Liver (tissue), 8 donors: ENCODE measurements at regions not wholly inside any gene's neighbourhood (a gene's known extent, or its start where the extent isn't known, plus 50 kb on each side); places are given as distances from the start of the nearest gene placed in this dataset.

Experiments
- DNase-seq: peaks from one replicate; pipeline ENCODE4 v3.0.0-alpha.2; 2017; ENCODE audit warnings: low spot score
- H3K27ac ChIP-seq, 2 donors: one replicate each; pipeline ENCODE4 v1.7.0; 2013; ENCODE audit warnings: inconsistent platforms in 2 of 2, low read length in 2 of 2, control low read depth in 1 of 2, low read depth in 1 of 2, mild to moderate bottlenecking in 1 of 2
- H3K27me3 ChIP-seq, 4 donors: one replicate each; pipeline versions ENCODE4 v1.6.1 to v1.7.0; 2013; ENCODE audit warnings: low read length in 3 of 4, inconsistent platforms in 1 of 4, mild to moderate bottlenecking in 1 of 4, moderate library complexity in 1 of 4; ENCODE audit not compliant: control insufficient read depth in 4 of 4, insufficient read depth in 4 of 4
- H3K36me3 ChIP-seq, 4 donors: one replicate each; pipeline versions ENCODE4 v1.6.1 to v1.7.0; 2013; ENCODE audit warnings: low read length in 3 of 4, mild to moderate bottlenecking in 3 of 4, low read depth in 1 of 4, moderate library complexity in 1 of 4; ENCODE audit not compliant: control insufficient read depth in 4 of 4, insufficient read depth in 3 of 4
- H3K4me1 ChIP-seq, 4 donors: one replicate each; pipeline versions ENCODE4 v1.6.1 to v1.7.0; 2013; ENCODE audit warnings: low read length in 3 of 4, mild to moderate bottlenecking in 3 of 4, moderate library complexity in 1 of 4; ENCODE audit not compliant: control insufficient read depth in 4 of 4, insufficient read depth in 4 of 4
- H3K4me3 ChIP-seq, 3 donors: one replicate each; pipeline versions ENCODE4 v1.6.1 to v1.7.0; 2013; ENCODE audit warnings: low read length in 3 of 3, control low read depth in 1 of 3, low read depth in 1 of 3, mild to moderate bottlenecking in 1 of 3
- H3K9ac ChIP-seq, 2 donors: one replicate each; pipeline ENCODE4 v1.7.0; 2013; ENCODE audit warnings: low read length in 2 of 2, mild to moderate bottlenecking in 2 of 2, moderate library complexity in 2 of 2, control low read depth in 1 of 2, low read depth in 1 of 2
- H3K9me3 ChIP-seq, 4 donors: one replicate each; pipeline versions ENCODE4 v1.6.1 to v1.7.0; 2013; ENCODE audit warnings: low read length in 3 of 4; ENCODE audit not compliant: control insufficient read depth in 4 of 4
- EGR1 ChIP-seq, 2 donors: IDR thresholded peaks; 2 replicates each; pipeline ENCODE4 v1.6.1; 2016 to 2018; ENCODE audit warnings: antibody characterized with exemption in 2 of 2, low read depth in 2 of 2
- FOXA1 ChIP-seq: IDR thresholded peaks from 2 replicates; pipeline ENCODE4 v1.6.1; 2016; ENCODE audit warnings: antibody characterized with exemption
- FOXA2 ChIP-seq: IDR thresholded peaks from 2 replicates; pipeline ENCODE4 v1.6.1; 2016; ENCODE audit warnings: antibody characterized with exemption
- GABPA ChIP-seq, 2 donors: IDR thresholded peaks in 1 of 2; conservative IDR thresholded peaks in 1 of 2; 2 replicates each; pipeline ENCODE4 v1.6.1; 2016; ENCODE audit warnings: antibody characterized with exemption in 2 of 2, mild to moderate bottlenecking in 1 of 2, moderate library complexity in 1 of 2
- HNF4A ChIP-seq, 2 donors: conservative IDR thresholded peaks; 2 replicates each; pipeline ENCODE4 v1.6.1; 2016; ENCODE audit warnings: antibody characterized with exemption in 2 of 2, mild to moderate bottlenecking in 2 of 2
- HNF4G ChIP-seq: IDR thresholded peaks from 2 replicates; pipeline ENCODE4 v1.6.1; 2016; ENCODE audit warnings: antibody characterized with exemption
- JUND ChIP-seq, 2 donors: IDR thresholded peaks; 2 replicates each; pipeline ENCODE4 v1.6.1; 2016; ENCODE audit warnings: antibody characterized with exemption in 2 of 2
- MAX ChIP-seq: IDR thresholded peaks from 2 replicates; pipeline ENCODE4 v1.6.1; 2016; ENCODE audit warnings: antibody characterized with exemption
- NR2F2 ChIP-seq: IDR thresholded peaks from 2 replicates; pipeline ENCODE4 v1.6.1; 2016; ENCODE audit warnings: antibody characterized with exemption
- RAD21 ChIP-seq, 2 donors: IDR thresholded peaks; 2 replicates each; pipeline ENCODE4 v1.6.1; 2016; ENCODE audit warnings: antibody characterized with exemption in 2 of 2, mild to moderate bottlenecking in 2 of 2
- REST ChIP-seq: IDR thresholded peaks from 2 replicates; pipeline ENCODE4 v1.6.1; 2016; ENCODE audit warnings: antibody characterized with exemption, mild to moderate bottlenecking
- RXRA ChIP-seq, 2 donors: IDR thresholded peaks; 2 replicates each; pipeline ENCODE4 v1.6.1; 2017 to 2018; ENCODE audit warnings: antibody characterized with exemption in 2 of 2, mild to moderate bottlenecking in 1 of 2
- SP1 ChIP-seq: IDR thresholded peaks from 2 replicates; pipeline ENCODE4 v1.6.1; 2018; ENCODE audit warnings: antibody characterized with exemption, mild to moderate bottlenecking
- TAF1 ChIP-seq: conservative IDR thresholded peaks from 2 replicates; pipeline ENCODE4 v1.6.1; 2016; ENCODE audit warnings: antibody characterized with exemption, mild to moderate bottlenecking
- YY1 ChIP-seq: IDR thresholded peaks from 2 replicates; pipeline ENCODE4 v1.6.1; 2016; ENCODE audit warnings: antibody characterized with exemption, mild to moderate bottlenecking
- ZBTB33 ChIP-seq: IDR thresholded peaks from 2 replicates; pipeline ENCODE4 v1.6.1; 2016; ENCODE audit warnings: antibody characterized with exemption
- WGBS: extraction: QIAGEN DNeasy Blood & Tissue Kit; methylation state at CpG from one replicate; pipeline ENCODE4 v1.1.7; 2013; 5-methylcytosine and 5-hydroxymethylcytosine counted together
- TF ChIP-seq, protein P1 (sequence below): fragments of 150-350 bp; IDR thresholded peaks from 2 replicates; pipeline ENCODE4 v1.5.1; 2017; ENCODE audit warnings: improper control_type of control experiment, low read depth, low read length; ENCODE audit not compliant: missing input control
- TF ChIP-seq, protein P2 (sequence below): IDR thresholded peaks from 2 replicates; pipeline ENCODE4 v1.6.1; 2016; ENCODE audit warnings: antibody characterized with exemption
- donor health status: healthy.
- donor health status: healthy.
- donor health status: healthy.
- donor health status: healthy.
- donor health status: healthy.

DNA sequence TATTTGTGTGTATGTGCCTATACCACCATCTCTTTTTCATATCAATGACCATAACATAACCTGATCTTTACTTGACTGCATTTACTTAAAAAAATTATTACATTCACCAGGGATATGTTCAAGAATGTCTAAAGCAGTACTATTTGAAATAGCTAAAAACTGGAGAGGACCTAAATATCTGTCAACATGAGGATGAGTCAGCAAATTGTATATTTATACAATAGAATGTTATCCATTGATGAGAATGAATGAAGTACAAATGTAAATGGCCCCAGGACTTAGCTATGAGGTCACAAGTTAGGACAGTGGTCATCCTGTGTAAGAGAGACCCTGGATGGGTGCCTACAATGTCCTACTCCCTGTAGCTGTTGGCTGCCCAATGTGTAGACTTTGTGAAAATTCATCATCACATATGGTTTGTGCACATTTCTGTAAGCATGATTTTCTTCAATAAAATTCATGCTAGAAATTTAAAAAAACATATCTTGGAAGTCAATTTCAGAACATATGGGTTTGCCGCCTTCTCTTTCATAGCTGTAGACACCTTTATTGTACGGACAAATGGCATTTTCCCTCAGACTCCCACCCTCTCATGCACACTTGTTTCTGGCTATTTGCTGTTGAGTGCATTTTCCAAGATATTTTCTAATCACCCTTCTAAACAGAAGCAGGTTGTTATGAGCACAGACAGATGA is 202.4 kb downstream of the CDH26 start:
- DNase-seq, result no peak
- no peak for TF ChIP-seq RXRA (IDR thresholded peaks at IDR 0.05)
- no peak for TF ChIP-seq ZBTB33
- no peak for TF ChIP-seq REST
- no peak for TF ChIP-seq FOXA2
- no peak for TF ChIP-seq HNF4G
- TF ChIP-seq, protein P1, sequence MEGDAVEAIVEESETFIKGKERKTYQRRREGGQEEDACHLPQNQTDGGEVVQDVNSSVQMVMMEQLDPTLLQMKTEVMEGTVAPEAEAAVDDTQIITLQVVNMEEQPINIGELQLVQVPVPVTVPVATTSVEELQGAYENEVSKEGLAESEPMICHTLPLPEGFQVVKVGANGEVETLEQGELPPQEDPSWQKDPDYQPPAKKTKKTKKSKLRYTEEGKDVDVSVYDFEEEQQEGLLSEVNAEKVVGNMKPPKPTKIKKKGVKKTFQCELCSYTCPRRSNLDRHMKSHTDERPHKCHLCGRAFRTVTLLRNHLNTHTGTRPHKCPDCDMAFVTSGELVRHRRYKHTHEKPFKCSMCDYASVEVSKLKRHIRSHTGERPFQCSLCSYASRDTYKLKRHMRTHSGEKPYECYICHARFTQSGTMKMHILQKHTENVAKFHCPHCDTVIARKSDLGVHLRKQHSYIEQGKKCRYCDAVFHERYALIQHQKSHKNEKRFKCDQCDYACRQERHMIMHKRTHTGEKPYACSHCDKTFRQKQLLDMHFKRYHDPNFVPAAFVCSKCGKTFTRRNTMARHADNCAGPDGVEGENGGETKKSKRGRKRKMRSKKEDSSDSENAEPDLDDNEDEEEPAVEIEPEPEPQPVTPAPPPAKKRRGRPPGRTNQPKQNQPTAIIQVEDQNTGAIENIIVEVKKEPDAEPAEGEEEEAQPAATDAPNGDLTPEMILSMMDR, result no peak
- TF ChIP-seq RAD21 (IDR thresholded peaks at IDR 0.05), result no peak
- TF ChIP-seq MAX, result no peak
- TF ChIP-seq, protein P2, sequence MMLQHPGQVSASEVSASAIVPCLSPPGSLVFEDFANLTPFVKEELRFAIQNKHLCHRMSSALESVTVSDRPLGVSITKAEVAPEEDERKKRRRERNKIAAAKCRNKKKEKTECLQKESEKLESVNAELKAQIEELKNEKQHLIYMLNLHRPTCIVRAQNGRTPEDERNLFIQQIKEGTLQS, result no peak
- TF ChIP-seq NR2F2, result no peak
- no peak for TF ChIP-seq GABPA (IDR thresholded peaks at IDR 0.05 in 1 of 2, conservative IDR thresholded peaks at IDR 0.05 in 1 of 2)
- TF ChIP-seq FOXA1, result no peak
- no peak for TF ChIP-seq SP1
- TF ChIP-seq TAF1, result no peak
- TF ChIP-seq YY1, result no peak
- no peak for TF ChIP-seq EGR1 (IDR thresholded peaks at IDR 0.05; ENCODE audit: low read depth in 2 of 2)
- no peak for TF ChIP-seq JUND (IDR thresholded peaks at IDR 0.05)
- TF ChIP-seq HNF4A (conservative IDR thresholded peaks at IDR 0.05), result no peak
- H3K4me1 ChIP-seq, result no peaks in the 10 kb centered on the region

More for the DNA sequence above, 202.4 kb downstream of the CDH26 start:
- Histone ChIP-seq H3K9me3 (peaks cover 0 to 5% (median under 1%) of the 10 kb centered on the region in 4 donors), H3K36me3 (no peaks in the 10 kb centered on the region), H3K27ac (no peak overlapping the region), H3K9ac (no peak overlapping the region), H3K27me3 (no peaks in the 10 kb centered on the region), H3K4me3 (no peak overlapping the region)
- 66% methylated on average over 2 of the region's 2 CpGs for WGBS
